Neuron (in vitro differentiated cells): ENCODE measurements at regions not wholly inside any gene's neighbourhood (a gene's known extent, or its start where the extent isn't known, plus 50 kb on each side); places are given as distances from the start of the nearest gene placed in this dataset.

ENCODE experiments used
- H2AFZ ChIP-seq: one replicate; pipeline ENCODE4 v1.6.1; 2013; ENCODE audit warnings: low read depth, mild to moderate bottlenecking, inconsistent platforms, low read length, moderate library complexity
- H3K27me3 ChIP-seq: one replicate; pipeline ENCODE4 v1.6.1; 2013; ENCODE audit warnings: low read length; ENCODE audit not compliant: insufficient read depth
- H3K36me3 ChIP-seq: one replicate; pipeline ENCODE4 v1.6.1; 2013; ENCODE audit warnings: low read length; ENCODE audit not compliant: insufficient read depth
- H3K4me1 ChIP-seq: one replicate; pipeline ENCODE4 v1.6.1; 2013; ENCODE audit warnings: low read length; ENCODE audit not compliant: insufficient read depth
- H3K4me3 ChIP-seq: 2 replicates; pipeline ENCODE4 v1.5.1; 2013; ENCODE audit warnings: mild to moderate bottlenecking, low read length, moderate library complexity
- H3K9me3 ChIP-seq: one replicate; pipeline ENCODE4 v1.6.1; 2013; ENCODE audit warnings: low read length

DNA sequence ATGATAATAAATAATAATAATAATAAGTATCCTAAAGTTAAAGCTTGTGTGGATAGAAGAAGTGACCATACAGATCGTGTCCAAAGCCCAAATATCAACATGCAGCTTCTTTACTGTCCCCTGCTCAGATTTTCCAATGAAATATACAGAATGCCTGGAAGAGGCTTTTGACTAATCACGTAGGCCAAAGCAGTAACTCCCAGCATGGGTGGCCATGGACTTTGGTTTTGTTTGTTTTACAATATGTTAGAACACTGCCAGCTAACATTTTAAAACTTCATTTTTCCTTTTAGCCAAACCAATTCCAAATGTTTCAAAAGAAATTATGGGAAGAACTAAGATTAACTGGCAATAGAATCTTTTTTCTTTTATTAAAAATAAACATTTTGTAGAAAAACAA is 400.0 kb upstream of the FLRT2 start:
- H3K9me3 ChIP-seq = no peaks in the 10 kb centered on the region
- H2AFZ ChIP-seq = no peak overlapping the region
- no peaks in the 10 kb centered on the region for H3K36me3 ChIP-seq
- peaks cover 6% of the 10 kb centered on the region for H3K4me1 ChIP-seq
- H3K27me3 ChIP-seq = no peaks in the 10 kb centered on the region
- H3K4me3 ChIP-seq = no peak overlapping the region

DNA sequence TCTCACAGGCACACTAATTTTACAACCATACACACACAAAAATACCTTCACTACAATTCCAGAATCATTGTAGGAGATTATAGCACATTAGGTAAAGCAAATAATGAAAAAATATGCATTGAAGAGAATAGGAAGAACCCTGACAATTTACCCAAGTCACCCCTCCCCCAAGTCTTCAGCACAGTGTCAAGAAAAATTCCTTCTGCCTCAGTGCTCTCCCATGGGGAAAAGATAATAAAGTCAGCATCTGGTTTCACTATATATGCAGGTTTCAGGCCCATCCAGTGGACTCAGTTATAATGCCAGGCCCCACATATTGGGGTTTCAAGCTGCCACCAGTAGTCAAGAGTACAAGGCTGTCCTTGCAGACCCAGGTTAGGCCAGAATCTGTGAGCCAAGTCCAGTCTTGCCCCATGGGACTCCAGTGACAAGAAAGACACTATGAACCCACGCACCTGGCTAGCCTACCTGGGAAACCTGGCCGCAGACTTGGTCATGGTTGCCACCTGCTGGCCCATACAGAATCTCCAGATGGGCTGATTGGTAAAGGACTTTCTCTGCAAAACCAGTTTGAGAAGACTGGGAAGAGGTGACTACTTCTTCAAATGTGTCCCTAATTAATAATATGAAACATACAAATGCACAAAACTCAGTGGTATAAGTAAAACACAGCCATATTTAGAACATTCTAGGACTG is 398.6 kb upstream of the FLRT2 start:
- Histone ChIP-seq H3K4me1 (peaks cover 3% of the 10 kb centered on the region), H3K9me3 (no peaks in the 10 kb centered on the region), H3K4me3 (no peak overlapping the region), H3K36me3 (no peaks in the 10 kb centered on the region), H3K27me3 (no peaks in the 10 kb centered on the region), H2AFZ (no peak overlapping the region)

DNA sequence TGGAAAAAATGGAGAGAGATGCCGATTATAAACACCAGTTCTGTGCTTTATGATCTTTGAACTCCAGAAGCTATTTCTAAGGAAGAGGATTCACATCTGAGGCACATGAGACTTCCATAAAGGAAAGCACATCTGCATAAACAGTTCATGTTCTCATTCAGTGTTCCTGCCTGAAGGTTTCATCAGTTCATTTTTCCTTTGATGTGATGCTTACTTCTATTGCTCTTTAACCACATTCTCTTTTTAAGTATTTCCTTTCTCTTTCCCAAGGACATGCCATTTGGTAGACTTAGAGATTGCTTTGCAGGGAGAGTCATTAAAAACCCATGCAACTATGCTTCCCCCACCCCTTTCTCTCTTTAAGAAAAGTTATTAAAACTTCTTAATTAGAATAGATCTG is 387.0 kb upstream of the FLRT2 start:
- Histone ChIP-seq H3K9me3 (no peaks in the 10 kb centered on the region), H3K4me1 (no peaks in the 10 kb centered on the region), H3K4me3 (no peak overlapping the region), H3K27me3 (no peaks in the 10 kb centered on the region), H3K36me3 (no peaks in the 10 kb centered on the region), H2AFZ (no peak overlapping the region)

DNA sequence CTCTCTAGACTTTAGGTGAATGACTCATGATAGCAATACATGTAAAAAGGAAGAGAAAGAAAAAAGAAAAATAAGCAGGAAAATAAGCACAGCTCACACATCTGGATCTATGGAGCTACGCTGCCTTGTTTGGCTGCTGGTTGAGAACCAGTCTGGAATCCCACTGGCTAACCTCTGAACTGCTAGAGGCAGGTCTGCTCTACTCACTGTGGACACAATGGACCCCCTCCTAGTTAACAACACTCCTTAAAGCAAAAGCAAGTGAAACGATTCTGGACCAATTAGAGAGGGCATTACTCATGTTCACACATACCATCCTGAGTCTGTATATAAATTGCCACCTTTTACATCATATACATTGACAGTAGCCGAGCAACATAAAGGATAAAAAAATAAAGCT is 383.2 kb upstream of the FLRT2 start:
- H3K4me3 ChIP-seq = no peak overlapping the region
- H3K9me3 ChIP-seq = no peaks in the 10 kb centered on the region
- no peak overlapping the region for H2AFZ ChIP-seq
- H3K36me3 ChIP-seq = no peaks in the 10 kb centered on the region
- H3K27me3 ChIP-seq = no peaks in the 10 kb centered on the region
- H3K4me1 ChIP-seq = no peaks in the 10 kb centered on the region

DNA sequence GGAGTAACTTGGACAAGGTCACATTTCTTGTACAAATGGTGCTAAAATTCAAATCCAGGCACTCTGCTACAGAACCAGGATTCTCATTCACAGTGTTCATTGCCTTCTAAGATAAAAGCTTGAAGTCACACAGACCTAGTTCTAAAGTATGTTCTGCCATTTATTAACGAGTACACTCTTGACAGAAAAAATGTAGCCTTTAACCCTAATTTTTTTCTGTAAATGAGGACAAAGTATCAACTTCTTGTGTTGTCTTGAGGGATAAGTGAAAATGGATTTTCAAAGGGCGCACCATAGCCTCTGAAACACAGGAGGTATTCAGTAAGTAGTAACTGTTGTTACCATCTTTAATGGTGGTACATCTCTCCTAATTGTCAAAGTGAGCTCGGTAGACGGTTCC is 379.8 kb upstream of the FLRT2 start:
- no peak overlapping the region for H2AFZ ChIP-seq
- H3K27me3 ChIP-seq = no peaks in the 10 kb centered on the region
- no peaks in the 10 kb centered on the region for H3K9me3 ChIP-seq
- no peak overlapping the region for H3K4me3 ChIP-seq
- H3K36me3 ChIP-seq = no peaks in the 10 kb centered on the region
- no peaks in the 10 kb centered on the region for H3K4me1 ChIP-seq

DNA sequence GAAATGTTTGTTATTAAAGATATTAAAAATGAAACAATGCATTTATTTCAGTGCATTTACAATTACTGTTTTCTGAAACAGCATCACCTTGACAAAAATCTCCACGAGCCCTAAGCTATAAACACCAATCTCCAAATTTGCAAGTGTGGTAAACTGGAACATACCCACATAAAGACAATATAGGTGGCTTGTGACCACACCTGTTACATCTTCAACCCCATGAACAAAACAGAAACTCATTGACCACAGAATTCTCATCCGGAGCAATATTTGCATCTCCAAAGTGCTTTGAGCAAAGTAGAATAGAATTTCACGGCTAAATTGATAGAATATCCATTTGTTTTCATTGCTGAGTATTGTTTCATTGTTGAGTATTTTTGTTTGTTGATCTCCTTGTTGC is 375.2 kb upstream of the FLRT2 start:
- Histone ChIP-seq H3K4me3 (no peak overlapping the region), H3K27me3 (no peaks in the 10 kb centered on the region), H3K36me3 (no peaks in the 10 kb centered on the region), H3K9me3 (no peaks in the 10 kb centered on the region), H2AFZ (no peak overlapping the region), H3K4me1 (no peaks in the 10 kb centered on the region)

DNA sequence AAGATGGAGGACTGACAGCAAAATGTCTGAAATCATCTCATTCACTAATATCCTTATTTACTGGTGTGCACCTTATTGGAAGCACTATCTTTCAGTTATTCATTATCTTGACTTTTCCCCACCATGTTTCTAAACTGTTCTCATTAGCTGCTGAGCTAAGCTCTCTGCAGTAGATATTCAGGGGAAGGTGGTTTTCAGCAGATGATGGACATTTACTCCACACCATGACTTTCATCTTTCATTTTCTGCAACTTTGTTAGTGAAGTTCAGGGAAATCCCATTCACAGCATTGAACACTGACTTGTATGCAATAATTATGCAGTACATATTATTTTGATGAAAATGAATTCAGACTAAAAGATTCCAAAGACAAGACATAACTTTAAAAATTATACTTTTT is 373.6 kb upstream of the FLRT2 start:
- Histone ChIP-seq H3K36me3 (no peaks in the 10 kb centered on the region), H3K4me1 (no peaks in the 10 kb centered on the region), H2AFZ (no peak overlapping the region), H3K27me3 (no peaks in the 10 kb centered on the region), H3K9me3 (no peaks in the 10 kb centered on the region), H3K4me3 (no peak overlapping the region)

DNA sequence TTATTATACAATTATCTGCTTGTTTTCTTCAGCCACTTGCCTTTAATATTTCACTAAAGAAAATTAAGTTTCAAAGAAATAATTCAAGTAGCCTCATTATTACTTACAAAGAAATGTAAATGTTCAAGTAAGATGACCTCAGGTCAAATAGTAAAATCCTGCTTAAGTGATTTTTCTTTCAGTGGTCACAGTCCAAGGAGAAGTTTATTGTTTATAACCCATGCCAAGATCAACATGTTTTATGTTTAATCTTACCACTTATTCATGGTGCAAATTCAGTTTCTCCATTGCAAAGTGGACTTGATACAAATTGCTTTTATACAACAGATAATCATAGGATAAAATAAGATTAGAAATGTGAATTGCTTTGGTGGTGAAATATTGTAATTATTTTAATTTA is 370.2 kb upstream of the FLRT2 start:
- Histone ChIP-seq H3K27me3 (no peaks in the 10 kb centered on the region), H3K9me3 (no peaks in the 10 kb centered on the region), H3K4me1 (no peaks in the 10 kb centered on the region), H3K36me3 (no peaks in the 10 kb centered on the region), H3K4me3 (no peak overlapping the region), H2AFZ (no peak overlapping the region)

DNA sequence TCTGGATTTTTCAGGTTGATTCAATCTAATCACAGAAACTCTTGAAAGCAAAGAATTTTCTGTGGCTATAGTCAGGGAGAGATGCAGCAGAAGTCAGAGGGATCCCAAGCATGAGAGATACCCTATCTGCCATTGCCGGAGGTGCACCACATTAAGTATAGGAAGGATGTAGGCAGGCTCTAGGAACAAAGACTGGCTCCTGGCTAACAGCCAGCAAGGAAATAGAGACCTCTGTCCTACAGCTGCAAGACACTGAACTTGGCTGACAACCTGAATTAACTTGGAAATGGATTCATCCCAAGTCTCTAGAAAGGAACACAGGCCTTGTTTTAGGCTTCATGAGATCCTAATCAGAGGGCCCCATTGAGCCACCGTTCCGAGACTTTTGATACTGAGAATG is 364.9 kb upstream of the FLRT2 start:
- Histone ChIP-seq H3K9me3 (no peaks in the 10 kb centered on the region), H2AFZ (no peak overlapping the region), H3K27me3 (no peaks in the 10 kb centered on the region), H3K4me3 (no peak overlapping the region), H3K36me3 (no peaks in the 10 kb centered on the region), H3K4me1 (no peaks in the 10 kb centered on the region)

DNA sequence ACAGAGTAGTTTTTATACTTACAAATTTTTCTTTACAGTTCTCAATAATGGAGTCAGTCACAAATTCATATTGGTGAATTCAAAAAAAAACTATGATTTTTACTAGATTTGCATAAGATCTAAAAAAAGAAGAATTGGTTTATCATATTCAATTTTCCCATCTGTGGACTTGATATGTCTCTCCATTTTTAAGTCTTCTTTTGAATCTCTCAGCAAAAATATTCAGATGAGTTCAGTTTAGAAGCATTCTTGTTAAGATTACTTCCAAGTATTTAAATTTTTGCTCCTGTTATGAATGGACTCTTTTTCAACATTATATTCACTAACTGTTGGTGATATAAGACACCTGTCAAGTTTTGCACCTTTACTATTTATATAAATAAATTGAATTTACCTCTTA is 360.6 kb upstream of the FLRT2 start:
- Histone ChIP-seq H3K36me3 (no peaks in the 10 kb centered on the region), H2AFZ (no peak overlapping the region), H3K27me3 (no peaks in the 10 kb centered on the region), H3K9me3 (no peaks in the 10 kb centered on the region), H3K4me3 (no peak overlapping the region), H3K4me1 (no peaks in the 10 kb centered on the region)

DNA sequence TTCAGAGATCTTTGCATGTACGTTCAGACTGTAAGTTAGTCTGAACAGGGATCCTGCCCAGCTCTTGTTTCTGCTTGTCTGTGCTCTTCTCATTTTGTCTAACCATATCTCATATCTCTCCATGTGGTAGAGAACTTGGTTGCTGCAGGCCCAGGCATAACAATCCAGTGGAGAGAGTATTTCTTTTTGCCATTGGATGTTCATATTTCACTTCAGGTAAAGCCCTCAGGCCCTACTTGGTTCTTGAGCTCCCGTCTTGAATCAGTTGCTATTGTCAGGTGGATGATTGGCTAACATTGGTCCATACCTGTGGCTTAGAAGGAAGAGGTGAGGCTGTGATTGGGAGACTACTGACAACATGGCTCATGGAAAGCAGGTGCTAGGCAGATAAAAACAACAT is 357.7 kb upstream of the FLRT2 start:
- H2AFZ ChIP-seq = no peak overlapping the region
- no peak overlapping the region for H3K4me3 ChIP-seq
- no peaks in the 10 kb centered on the region for H3K4me1 ChIP-seq

DNA sequence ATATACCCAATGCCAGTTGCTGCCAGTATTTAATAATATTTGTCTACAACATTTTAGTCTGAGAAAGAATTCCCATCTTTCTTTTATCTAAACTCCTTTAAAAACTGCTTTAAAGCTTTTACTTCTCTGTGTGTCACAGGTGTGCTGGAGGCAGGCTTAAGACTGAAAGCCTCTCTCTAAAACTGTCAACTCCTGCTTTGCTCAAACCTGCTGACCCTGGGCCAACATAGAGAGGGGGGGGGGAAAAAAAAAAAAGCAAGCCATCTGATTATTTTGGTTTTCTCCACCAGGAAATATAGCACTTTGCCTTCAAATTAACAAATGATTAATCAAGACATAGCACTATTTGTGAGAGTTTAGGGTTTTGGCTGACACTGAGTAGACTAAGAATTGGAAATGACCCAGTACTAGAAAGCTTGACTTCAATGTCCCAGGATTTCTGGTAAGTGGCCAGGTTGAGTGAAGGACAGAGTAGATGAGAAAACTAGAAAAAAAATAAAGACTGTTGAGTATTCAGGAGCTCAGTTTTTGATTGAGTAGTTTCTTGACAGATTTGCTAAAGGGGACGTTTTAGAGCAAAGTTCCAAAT is 357.0 kb upstream of the FLRT2 start:
- H3K4me1 ChIP-seq = no peaks in the 10 kb centered on the region
- no peak overlapping the region for H3K4me3 ChIP-seq
- no peak overlapping the region for H2AFZ ChIP-seq
- no peaks in the 10 kb centered on the region for H3K27me3 ChIP-seq
- no peaks in the 10 kb centered on the region for H3K9me3 ChIP-seq
- H3K36me3 ChIP-seq = no peaks in the 10 kb centered on the region

More for the DNA sequence above, 357.7 kb upstream of the FLRT2 start:
- Histone ChIP-seq H3K27me3 (no peaks in the 10 kb centered on the region), H3K9me3 (no peaks in the 10 kb centered on the region), H3K36me3 (no peaks in the 10 kb centered on the region)

DNA sequence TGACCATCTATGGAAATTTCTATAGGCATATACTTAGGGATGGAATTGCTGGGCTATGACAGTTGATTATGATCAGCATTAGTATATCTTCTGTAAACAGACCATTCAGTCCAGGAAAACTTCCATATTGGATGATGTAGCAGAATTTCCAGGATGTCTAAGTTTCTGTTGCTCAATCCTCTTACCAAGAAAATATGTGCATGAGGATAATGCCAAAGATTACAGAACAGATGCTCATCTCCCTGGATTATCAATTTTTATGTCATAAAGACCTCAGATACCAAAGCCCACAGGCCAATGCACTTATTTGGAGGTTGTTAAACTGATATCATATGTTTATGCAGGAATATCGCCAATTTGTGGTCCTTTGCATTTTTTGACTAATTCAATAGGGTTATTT is 354.4 kb upstream of the FLRT2 start:
- Histone ChIP-seq H3K4me1 (no peaks in the 10 kb centered on the region), H3K9me3 (no peaks in the 10 kb centered on the region), H3K4me3 (no peak overlapping the region), H3K27me3 (no peaks in the 10 kb centered on the region), H3K36me3 (no peaks in the 10 kb centered on the region), H2AFZ (no peak overlapping the region)

DNA sequence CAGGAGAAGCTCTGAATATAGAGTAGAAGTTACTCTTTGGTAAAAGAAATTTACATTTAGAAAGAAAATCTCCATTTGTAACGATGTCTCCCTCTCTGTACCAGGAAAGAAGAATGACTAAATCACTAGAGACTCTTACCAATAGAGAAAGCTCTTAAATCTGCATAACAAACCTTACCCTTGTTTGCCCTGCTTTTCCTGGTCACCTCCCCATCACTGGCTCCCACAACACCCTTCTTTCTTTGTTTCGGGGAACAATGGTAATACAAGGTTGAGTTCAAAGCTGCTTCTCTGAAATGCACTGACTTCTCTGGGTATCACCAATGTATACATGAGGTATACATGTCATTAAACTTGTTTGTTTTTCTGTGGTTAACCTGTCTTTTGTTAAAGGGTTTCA is 351.1 kb upstream of the FLRT2 start:
- peak overlapping the region; percentile 38 for H2AFZ ChIP-seq
- no peaks in the 10 kb centered on the region for H3K4me1 ChIP-seq
- no peaks in the 10 kb centered on the region for H3K36me3 ChIP-seq
- no peaks in the 10 kb centered on the region for H3K9me3 ChIP-seq
- H3K27me3 ChIP-seq = no peaks in the 10 kb centered on the region
- H3K4me3 ChIP-seq = no peak overlapping the region
